Chondrocyte (in vitro differentiated cells): ENCODE measurements at regions not wholly inside any gene's neighbourhood (a gene's known extent, or its start where the extent isn't known, plus 50 kb on each side); places are given as distances from the start of the nearest gene placed in this dataset.

Source experiments
- DNase-seq: peaks from one replicate; pipeline ENCODE4 v3.0.0; 2021; ENCODE audit warnings: mixed read lengths, low spot score
- H3K27ac Mint-ChIP-seq: one replicate; pipeline ENCODE4 v1.8.0; 2021; ENCODE audit warnings: mild to moderate bottlenecking, moderate library complexity, mixed read lengths; ENCODE audit not compliant: unreplicated experiment
- H3K27me3 Mint-ChIP-seq: 2 replicates; pipeline ENCODE4 v1.8.0; 2021; ENCODE audit warnings: low read depth, mixed read lengths
- H3K36me3 Mint-ChIP-seq: 2 replicates; pipeline ENCODE4 v1.8.0; 2021; ENCODE audit warnings: low read depth, mixed read lengths
- H3K4me1 Mint-ChIP-seq: 2 replicates; pipeline ENCODE4 v1.8.0; 2021; ENCODE audit warnings: low read depth, mild to moderate bottlenecking, mixed read lengths
- H3K4me3 Mint-ChIP-seq: one replicate; pipeline ENCODE4 v1.8.0; 2021; ENCODE audit warnings: mild to moderate bottlenecking, moderate library complexity, mixed read lengths; ENCODE audit not compliant: unreplicated experiment
- H3K9me3 Mint-ChIP-seq: 2 replicates; pipeline ENCODE4 v1.8.0; 2021; ENCODE audit warnings: low read depth, mixed read lengths
- TF ChIP-seq, protein P1 (sequence below): fragments of 200-600 bp; sonication (generic); IDR thresholded peaks from 2 replicates; pipeline ENCODE4 v1.5.0; 2021; ENCODE audit warnings: antibody characterized with exemption, mild to moderate bottlenecking, moderate library complexity

DNA sequence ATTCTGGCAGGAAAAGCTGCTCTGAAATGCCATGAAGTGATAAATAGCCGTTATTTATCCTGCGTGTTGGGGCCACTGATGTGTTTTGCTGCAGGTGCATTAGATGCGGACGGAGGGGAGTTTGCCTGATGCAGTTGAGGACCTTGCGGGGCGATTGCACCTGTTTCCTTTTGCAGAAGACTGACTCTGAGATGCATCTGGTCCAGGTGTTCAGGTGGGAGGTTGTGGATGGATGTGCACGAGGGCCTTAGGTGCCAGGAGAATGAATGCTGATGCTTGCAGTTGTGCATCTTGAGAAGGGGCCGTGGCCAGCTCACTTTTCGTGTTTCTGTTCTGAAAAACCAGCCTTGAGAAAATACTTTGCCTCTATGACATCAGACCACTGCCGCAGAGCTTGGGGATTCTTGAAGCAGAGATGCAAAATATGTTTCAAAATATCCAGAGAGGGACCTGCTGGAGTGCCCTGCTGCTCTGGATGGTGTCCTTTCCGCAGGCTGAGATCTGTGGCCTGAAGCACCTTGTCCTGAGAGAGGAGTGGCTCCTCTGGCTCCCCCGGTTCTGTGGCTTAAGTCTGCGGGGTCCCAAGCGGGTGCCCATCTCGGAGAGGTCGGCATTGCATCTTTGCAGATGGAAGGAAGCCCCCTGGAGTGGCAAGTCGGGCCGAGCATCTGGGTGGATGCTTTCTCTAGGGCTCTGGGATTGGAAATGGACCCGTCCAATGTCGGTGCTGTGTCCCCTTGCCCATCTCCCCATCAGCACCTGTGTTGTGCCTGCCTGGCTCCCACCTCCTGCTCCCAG, 1031.1 kb downstream of the TBC1D22A start:
- Mint-ChIP-seq H3K4me1 (peaks cover 13% of the 10 kb centered on the region), H3K27ac (no peak overlapping the region), H3K4me3 (no peak overlapping the region), H3K36me3 (peaks cover under 1% of the 10 kb centered on the region), H3K9me3 (peaks cover 5% of the 10 kb centered on the region), H3K27me3 (no peaks in the 10 kb centered on the region)
- TF ChIP-seq, protein P1, sequence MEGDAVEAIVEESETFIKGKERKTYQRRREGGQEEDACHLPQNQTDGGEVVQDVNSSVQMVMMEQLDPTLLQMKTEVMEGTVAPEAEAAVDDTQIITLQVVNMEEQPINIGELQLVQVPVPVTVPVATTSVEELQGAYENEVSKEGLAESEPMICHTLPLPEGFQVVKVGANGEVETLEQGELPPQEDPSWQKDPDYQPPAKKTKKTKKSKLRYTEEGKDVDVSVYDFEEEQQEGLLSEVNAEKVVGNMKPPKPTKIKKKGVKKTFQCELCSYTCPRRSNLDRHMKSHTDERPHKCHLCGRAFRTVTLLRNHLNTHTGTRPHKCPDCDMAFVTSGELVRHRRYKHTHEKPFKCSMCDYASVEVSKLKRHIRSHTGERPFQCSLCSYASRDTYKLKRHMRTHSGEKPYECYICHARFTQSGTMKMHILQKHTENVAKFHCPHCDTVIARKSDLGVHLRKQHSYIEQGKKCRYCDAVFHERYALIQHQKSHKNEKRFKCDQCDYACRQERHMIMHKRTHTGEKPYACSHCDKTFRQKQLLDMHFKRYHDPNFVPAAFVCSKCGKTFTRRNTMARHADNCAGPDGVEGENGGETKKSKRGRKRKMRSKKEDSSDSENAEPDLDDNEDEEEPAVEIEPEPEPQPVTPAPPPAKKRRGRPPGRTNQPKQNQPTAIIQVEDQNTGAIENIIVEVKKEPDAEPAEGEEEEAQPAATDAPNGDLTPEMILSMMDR, result no peak
- DNase-seq, result no peak

GRCh38 chr22:47789171-47789570, 1026.7 kb downstream of the TBC1D22A start:
- Mint-ChIP-seq H3K4me1 (peaks cover 13% of the 10 kb centered on the region), H3K9me3 (peaks cover 10% of the 10 kb centered on the region), H3K27ac (no peak overlapping the region), H3K4me3 (no peak overlapping the region), H3K36me3 (no peaks in the 10 kb centered on the region), H3K27me3 (no peaks in the 10 kb centered on the region)
- TF ChIP-seq, protein P1, result no peak
- DNase-seq, result no peak

DNA sequence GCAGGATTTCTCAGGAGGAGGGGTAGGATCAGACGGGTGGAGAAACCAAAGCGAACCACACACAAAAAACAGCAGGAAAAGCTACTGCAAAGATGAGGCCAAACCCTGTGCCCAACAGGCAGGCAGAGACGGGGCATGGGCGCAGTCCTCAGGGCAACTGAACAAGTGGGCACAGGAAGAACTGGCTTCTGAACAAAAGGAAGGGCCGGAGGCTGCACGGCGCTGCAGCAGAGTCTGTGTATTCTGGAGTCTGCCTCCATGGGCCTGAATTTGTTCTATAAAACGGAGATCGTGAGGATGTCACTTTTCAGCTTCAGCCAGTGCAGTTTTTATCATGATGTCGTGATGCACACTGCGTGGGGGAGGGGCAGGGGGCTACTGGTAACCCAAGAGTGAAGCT, 1026.0 kb downstream of the TBC1D22A start:
- TF ChIP-seq, protein P1, result no peak
- Mint-ChIP-seq H3K27ac (no peak overlapping the region), H3K4me3 (no peak overlapping the region), H3K4me1 (peaks cover 13% of the 10 kb centered on the region), H3K36me3 (no peaks in the 10 kb centered on the region), H3K9me3 (peaks cover 11% of the 10 kb centered on the region), H3K27me3 (no peaks in the 10 kb centered on the region)
- DNase-seq, result no peak

- Mint-ChIP-seq H3K27me3 (no peaks in the 10 kb centered on the region), H3K36me3 (no peaks in the 10 kb centered on the region), H3K4me3 (no peak overlapping the region), H3K4me1 (peaks cover 13% of the 10 kb centered on the region), H3K27ac (no peak overlapping the region), H3K9me3 (peaks cover 12% of the 10 kb centered on the region)
- TF ChIP-seq, protein P1, result no peak
- DNase-seq, result no peak
Measured at GRCh38 chr22:47787501-47788227, 1025.2 kb downstream of the TBC1D22A start.

DNA sequence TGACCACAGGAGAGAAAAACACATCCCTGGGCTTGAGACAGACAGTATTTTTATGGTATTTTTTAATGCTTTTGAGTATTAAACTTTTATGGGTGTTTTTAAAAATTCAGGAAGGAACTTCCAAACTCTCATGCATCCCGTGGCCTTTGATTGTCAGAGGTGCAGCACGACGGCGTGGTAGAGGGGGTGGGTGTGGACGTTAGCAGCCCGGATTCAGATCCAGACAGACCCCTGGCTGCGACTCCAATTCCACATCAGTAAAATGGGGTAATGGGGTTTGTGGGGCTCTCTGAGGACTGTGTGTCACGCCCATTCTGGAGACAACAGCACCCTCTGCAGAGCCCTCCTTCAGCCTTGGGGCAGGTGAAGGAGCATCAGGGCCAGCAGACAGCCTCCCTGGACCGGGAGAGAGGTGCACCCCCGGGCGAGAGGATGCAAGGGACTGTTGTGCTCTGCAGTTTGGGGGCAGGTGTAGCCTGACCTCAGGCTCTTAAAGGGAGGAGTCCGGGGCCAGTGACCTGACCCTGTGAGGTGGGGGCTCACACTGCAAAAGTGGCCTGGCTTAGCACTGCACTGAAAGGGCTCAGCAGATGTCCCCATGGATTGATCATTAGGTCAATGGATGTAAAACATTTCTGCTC, 1024.3 kb downstream of the TBC1D22A start:
- DNase-seq, result peak; percentile 72
- peaks cover 12% of the 10 kb centered on the region for H3K9me3 Mint-ChIP-seq
- no peak overlapping the region for H3K4me3 Mint-ChIP-seq
- no peaks in the 10 kb centered on the region for H3K36me3 Mint-ChIP-seq
- TF ChIP-seq, protein P1, result no peak
- H3K27me3 Mint-ChIP-seq, result no peaks in the 10 kb centered on the region
- H3K27ac Mint-ChIP-seq, result no peak overlapping the region
- H3K4me1 Mint-ChIP-seq, result peaks cover 13% of the 10 kb centered on the region
